DOHH2 (cell line): ENCODE measurements at regions not wholly inside any gene's neighbourhood (a gene's known extent, or its start where the extent isn't known, plus 50 kb on each side); places are given as distances from the start of the nearest gene placed in this dataset.

Source experiments
- H3F3A ChIP-seq: fragments of 200-600 bp; sonication (generic), shearing (Covaris generic); 2 replicates; pipeline ENCODE4 v1.6.0; 2016; ENCODE audit warnings: antibody characterized with exemption, mild to moderate bottlenecking; ENCODE audit not compliant: control insufficient read depth, insufficient read depth
- H3K27ac ChIP-seq: fragments of 200-600 bp; sonication (generic); 2 replicates; pipeline ENCODE4 v1.5.1; 2014; ENCODE audit warnings: low read depth, mild to moderate bottlenecking, low read length, moderate library complexity
- H3K27me3 ChIP-seq: fragments of 200-600 bp; sonication (generic); 2 replicates; pipeline ENCODE4 v1.6.1; 2014; ENCODE audit warnings: mild to moderate bottlenecking, low read length, mixed read lengths; ENCODE audit not compliant: control insufficient read depth
- H3K36me3 ChIP-seq: fragments of 200-600 bp; sonication (generic); 2 replicates; pipeline ENCODE4 v1.6.1; 2014; ENCODE audit warnings: mild to moderate bottlenecking, low read length, moderate library complexity, mixed read lengths; ENCODE audit not compliant: control insufficient read depth
- H3K4me1 ChIP-seq: fragments of 200-600 bp; sonication (generic); 2 replicates; pipeline ENCODE4 v1.6.1; 2014; ENCODE audit warnings: mild to moderate bottlenecking, low read length, mixed read lengths; ENCODE audit not compliant: control insufficient read depth
- H3K4me2 ChIP-seq: fragments of 200-600 bp; sonication (generic); 2 replicates; pipeline ENCODE4 v1.6.0; 2014; ENCODE audit warnings: mild to moderate bottlenecking, low read length, moderate library complexity
- H3K4me3 ChIP-seq: fragments of 200-600 bp; sonication (generic); 2 replicates; pipeline ENCODE4 v1.5.1; 2014; ENCODE audit warnings: mild to moderate bottlenecking, low read length, mixed read lengths
- H3K79me2 ChIP-seq: fragments of 200-600 bp; sonication (generic); 2 replicates; pipeline ENCODE4 v1.6.1; 2014; ENCODE audit warnings: mild to moderate bottlenecking, low read length, mixed read lengths; ENCODE audit not compliant: control insufficient read depth
- H3K9me2 ChIP-seq: fragments of 200-600 bp; sonication (generic); replicated peaks from 2 replicates; pipeline ENCODE4 v1.6.1; 2014; ENCODE audit warnings: mild to moderate bottlenecking, low read length, mixed read lengths; ENCODE audit not compliant: control insufficient read depth
- H3K9me3 ChIP-seq: fragments of 200-600 bp; sonication (generic); 2 replicates; pipeline ENCODE4 v1.6.1; 2014; ENCODE audit warnings: antibody characterized with exemption, low read length, mixed read lengths; ENCODE audit not compliant: control insufficient read depth, insufficient read depth
- H4K20me1 ChIP-seq: fragments of 200-600 bp; sonication (generic); 2 replicates; pipeline ENCODE4 v1.6.0; 2014; ENCODE audit warnings: low read depth, mild to moderate bottlenecking, antibody characterized with exemption, low read length, moderate library complexity; ENCODE audit not compliant: control insufficient read depth, insufficient read depth
- CTCF ChIP-seq: fragments of 200-600 bp; sonication (generic); IDR thresholded peaks from one replicate; pipeline ENCODE4 v1.5.1; 2014; ENCODE audit warnings: antibody characterized with exemption, mild to moderate bottlenecking, low read depth, low read length; ENCODE audit not compliant: poor library complexity, severe bottlenecking
- EZH2phosphoT487 ChIP-seq: fragments of 200-600 bp; sonication (generic); IDR thresholded peaks from 2 replicates; pipeline ENCODE4 v1.6.1; 2017; ENCODE audit warnings: borderline replicate concordance, mild to moderate bottlenecking, antibody characterized with exemption, low read length, moderate library complexity, mixed read lengths

GRCh38 chr5:93998951-93999455, 257.6 kb upstream of the POU5F2 start:
- H3K9me3 ChIP-seq, result no peaks in the 10 kb centered on the region; the same call in 1 of the 2 replicates

GRCh38 chr5:93997562-93997961, 256.2 kb upstream of the POU5F2 start:
- Histone ChIP-seq H3F3A (no peaks in the 10 kb centered on the region), H3K4me1 (no peaks in the 10 kb centered on the region), H3K79me2 (no peaks in the 10 kb centered on the region), H3K27ac (no peak overlapping the region), H4K20me1 (no peaks in the 10 kb centered on the region), H3K4me2 (no peak overlapping the region), H3K27me3 (no peaks in the 10 kb centered on the region), H3K9me3 (no peaks in the 10 kb centered on the region; the same call in 1 of the 2 replicates), H3K4me3 (no peak overlapping the region), H3K36me3 (no peaks in the 10 kb centered on the region), H3K9me2 (no peaks in the 10 kb centered on the region)
- no peak for TF ChIP-seq CTCF
- TF ChIP-seq EZH2phosphoT487, result no peak

More at GRCh38 chr5:93998951-93999455, 257.6 kb upstream of the POU5F2 start:
- Histone ChIP-seq H3K4me2 (no peak overlapping the region), H3K4me1 (no peaks in the 10 kb centered on the region), H3K9me2 (no peaks in the 10 kb centered on the region), H3K27me3 (no peaks in the 10 kb centered on the region), H3K4me3 (no peak overlapping the region), H3K79me2 (no peaks in the 10 kb centered on the region), H3K27ac (no peak overlapping the region), H4K20me1 (no peaks in the 10 kb centered on the region), H3K36me3 (no peaks in the 10 kb centered on the region), H3F3A (no peaks in the 10 kb centered on the region)
- no peak for TF ChIP-seq CTCF
- TF ChIP-seq EZH2phosphoT487, result no peak

- Histone ChIP-seq H3K36me3 (no peaks in the 10 kb centered on the region), H3K4me2 (no peak overlapping the region)
These were observed 253.8 kb upstream of the POU5F2 start for GRCh38 chr5:93995126-93995621.

More at GRCh38 chr5:93995126-93995621, 253.8 kb upstream of the POU5F2 start:
- no peaks in the 10 kb centered on the region for H3K79me2 ChIP-seq
- H3F3A ChIP-seq, result no peaks in the 10 kb centered on the region
- no peaks in the 10 kb centered on the region for H3K9me2 ChIP-seq
- no peaks in the 10 kb centered on the region for H3K9me3 ChIP-seq
- H3K4me1 ChIP-seq, result no peaks in the 10 kb centered on the region
- H3K27me3 ChIP-seq, result no peaks in the 10 kb centered on the region
- H3K27ac ChIP-seq, result no peak overlapping the region
- H4K20me1 ChIP-seq, result no peaks in the 10 kb centered on the region
- H3K4me3 ChIP-seq, result no peak overlapping the region
- TF ChIP-seq CTCF (no peak), EZH2phosphoT487 (no peak)
